H9 (cell line): ENCODE measurements at regions not wholly inside any gene's neighbourhood (a gene's known extent, or its start where the extent isn't known, plus 50 kb on each side); places are given as distances from the start of the nearest gene placed in this dataset.

ENCODE experiments used
- DNase-seq: peaks from one replicate; pipeline ENCODE4 v3.0.0-alpha.2; 2017
- H2AFZ ChIP-seq: one replicate; pipeline ENCODE4 v1.6.1; 2013; ENCODE audit warnings: mild to moderate bottlenecking, low read length, control low read depth, moderate library complexity
- H2AK5ac ChIP-seq: 2 replicates; pipeline ENCODE4 v1.6.1; 2013; ENCODE audit warnings: low read length, control low read depth, mixed read lengths; ENCODE audit not compliant: insufficient read length
- H2BK120ac ChIP-seq: one replicate; pipeline ENCODE4 v1.6.1; 2013; ENCODE audit warnings: low read depth, mild to moderate bottlenecking, low read length, control low read depth, inconsistent platforms; ENCODE audit not compliant: poor library complexity, severe bottlenecking
- H2BK12ac ChIP-seq: 2 replicates; pipeline ENCODE4 v1.6.1; 2013; ENCODE audit warnings: low read length, control low read depth, mixed read lengths, low read depth; ENCODE audit not compliant: insufficient read length
- H2BK15ac ChIP-seq: 2 replicates; pipeline ENCODE4 v1.6.1; 2013; ENCODE audit warnings: low read depth, low read length, control low read depth
- H2BK20ac ChIP-seq: one replicate; pipeline ENCODE4 v1.6.1; 2013; ENCODE audit warnings: low read depth, mild to moderate bottlenecking, low read length, control low read depth, inconsistent platforms; ENCODE audit not compliant: poor library complexity, severe bottlenecking
- H2BK5ac ChIP-seq: 2 replicates; pipeline ENCODE4 v1.6.1; 2013; ENCODE audit warnings: low read length, control low read depth, mixed read lengths; ENCODE audit not compliant: insufficient read length
- H3K14ac ChIP-seq: 2 replicates; pipeline ENCODE4 v1.6.1; 2013; ENCODE audit warnings: low read length, control low read depth; ENCODE audit not compliant: insufficient read depth
- H3K18ac ChIP-seq: 2 replicates; pipeline ENCODE4 v1.6.1; 2013; ENCODE audit warnings: low read depth, mild to moderate bottlenecking, mixed read lengths, low read length, control low read depth; ENCODE audit not compliant: insufficient read length
- H3K23ac ChIP-seq: 2 replicates; pipeline ENCODE4 v1.6.1; 2013; ENCODE audit warnings: low read length, control low read depth, mixed read lengths, low read depth; ENCODE audit not compliant: insufficient read length
- H3K23me2 ChIP-seq: 2 replicates; pipeline ENCODE4 v1.6.1; 2013; ENCODE audit warnings: low read depth, mild to moderate bottlenecking, mixed read lengths, low read length, control low read depth; ENCODE audit not compliant: insufficient read length, poor library complexity, severe bottlenecking
- H3K27ac ChIP-seq: 2 replicates; pipeline ENCODE4 v1.5.1; 2013; ENCODE audit warnings: low read length, control low read depth, mixed read lengths, low read depth; ENCODE audit not compliant: insufficient read length
- H3K27me3 ChIP-seq: 2 replicates; pipeline ENCODE4 v1.6.1; 2013; ENCODE audit warnings: low read length, control low read depth, inconsistent platforms; ENCODE audit not compliant: insufficient read depth
- H3K4ac ChIP-seq: 2 replicates; pipeline ENCODE4 v1.6.1; 2013; ENCODE audit warnings: low read depth, mild to moderate bottlenecking, control low read depth, inconsistent platforms, low read length, moderate library complexity
- H3K4me1 ChIP-seq: 2 replicates; pipeline ENCODE4 v1.6.1; 2013; ENCODE audit warnings: low read length, control low read depth, inconsistent platforms; ENCODE audit not compliant: insufficient read depth
- H3K4me2 ChIP-seq: 2 replicates; pipeline ENCODE4 v1.6.1; 2013; ENCODE audit warnings: low read length, control low read depth, mixed read lengths; ENCODE audit not compliant: insufficient read length, insufficient read depth
- H3K56ac ChIP-seq: 2 replicates; pipeline ENCODE4 v1.6.1; 2013; ENCODE audit warnings: low read depth, mild to moderate bottlenecking, mixed read lengths, low read length, control low read depth; ENCODE audit not compliant: insufficient read length
- H3K79me1 ChIP-seq: 2 replicates; pipeline ENCODE4 v1.6.1; 2013; ENCODE audit warnings: low read depth, mild to moderate bottlenecking, moderate library complexity, low read length, control low read depth, inconsistent platforms; ENCODE audit not compliant: insufficient read depth, poor library complexity, severe bottlenecking
- H3K79me2 ChIP-seq: 2 replicates; pipeline ENCODE4 v1.6.1; 2013; ENCODE audit warnings: low read length, control low read depth, inconsistent platforms; ENCODE audit not compliant: insufficient read depth
- H3K9ac ChIP-seq: 2 replicates; pipeline ENCODE4 v1.6.1; 2013; ENCODE audit warnings: low read length, control low read depth, mixed read lengths; ENCODE audit not compliant: insufficient read length; ENCODE audit errors: extremely low read depth
- H3K9me3 ChIP-seq: one replicate; pipeline ENCODE4 v1.6.1; 2013; ENCODE audit warnings: low read depth, low read length, inconsistent platforms; ENCODE audit not compliant: control insufficient read depth
- H3T11ph ChIP-seq: one replicate; pipeline ENCODE4 v1.6.1; 2013; ENCODE audit warnings: mild to moderate bottlenecking, low read length, control low read depth, inconsistent platforms
- H4K20me1 ChIP-seq: one replicate; pipeline ENCODE4 v1.6.1; 2013; ENCODE audit not compliant: control insufficient read depth, insufficient read length, insufficient read depth
- H4K5ac ChIP-seq: 2 replicates; pipeline ENCODE4 v1.6.1; 2013; ENCODE audit warnings: low read depth, mild to moderate bottlenecking, mixed read lengths, low read length, control low read depth; ENCODE audit not compliant: insufficient read length
- H4K8ac ChIP-seq: replicated peaks from 2 replicates; pipeline ENCODE4 v1.6.1; 2013; ENCODE audit warnings: low read length, control low read depth, mixed read lengths, low read depth; ENCODE audit not compliant: insufficient read length
- H4K91ac ChIP-seq: 2 replicates; pipeline ENCODE4 v1.6.1; 2013; ENCODE audit warnings: low read depth, mild to moderate bottlenecking, moderate library complexity, mixed read lengths, low read length, control low read depth; ENCODE audit not compliant: insufficient read length
- H3K27ac Mint-ChIP-seq, 3 experiments: 2 replicates in 2 of 3; 3 replicates in 1 of 3; pipeline ENCODE4 v1.8.0; 2020 to 2021; ENCODE audit warnings: mixed read lengths in 3 of 3, mild to moderate bottlenecking in 1 of 3, moderate library complexity in 1 of 3
- H3K27me3 Mint-ChIP-seq: 2 replicates; pipeline ENCODE4 v1.8.0; 2021; ENCODE audit warnings: low read depth, mild to moderate bottlenecking, moderate library complexity, mixed read lengths
- H3K36me3 Mint-ChIP-seq, 3 experiments: 2 replicates in 2 of 3; 3 replicates in 1 of 3; pipeline ENCODE4 v1.8.0; 2020 to 2021; ENCODE audit warnings: low read depth in 3 of 3, mixed read lengths in 3 of 3; ENCODE audit not compliant: insufficient read depth in 1 of 3
- H3K4me1 Mint-ChIP-seq, 2 experiments: 2 replicates each; pipeline ENCODE4 v1.8.0; 2020; ENCODE audit warnings: mixed read lengths in 2 of 2
- H3K4me3 Mint-ChIP-seq, 2 experiments: 2 replicates in 1 of 2; 3 replicates in 1 of 2; pipeline ENCODE4 v1.8.0; 2020 to 2021; ENCODE audit warnings: mild to moderate bottlenecking in 2 of 2, mixed read lengths in 2 of 2, moderate library complexity in 1 of 2
- H3K9me3 Mint-ChIP-seq, 2 experiments: 2 replicates in 1 of 2; 3 replicates in 1 of 2; pipeline ENCODE4 v1.8.0; 2020; ENCODE audit warnings: mild to moderate bottlenecking in 2 of 2, mixed read lengths in 2 of 2, moderate library complexity in 1 of 2
- CTCF ChIP-seq: fragments of 200-600 bp; sonication (generic); conservative IDR thresholded peaks from 3 replicates; pipeline ENCODE4 v1.8.0; 2021; ENCODE audit warnings: antibody characterized with exemption, mild to moderate bottlenecking
- WGBS: extraction: QIAGEN DNeasy Blood & Tissue Kit; methylation state at CpG from one replicate; pipeline ENCODE4 v1.1.7; 2013; ENCODE audit warnings: missing lambda C conversion rate, low lambda C conversion rate, mixed read lengths; ENCODE audit not compliant: insufficient read length; ENCODE audit errors: extremely low coverage; 5-methylcytosine and 5-hydroxymethylcytosine counted together

GRCh38 chr9:1173993-1174392 lies 123.8 kb downstream of the DMRT2 start:
- Histone ChIP-seq H3K4ac (no peak overlapping the region), H2BK20ac (no peak overlapping the region), H3K9me3 (peaks cover 9% of the 10 kb centered on the region), H3K4me1 (no peaks in the 10 kb centered on the region), H3K27me3 (no peaks in the 10 kb centered on the region), H2BK12ac (no peak overlapping the region), H3K27ac (no peak overlapping the region), H4K91ac (no peak overlapping the region), H4K20me1 (no peaks in the 10 kb centered on the region), H3K18ac (no peak overlapping the region), H2BK5ac (no peak overlapping the region), H3K23ac (no peak overlapping the region), H3K9ac (no peak overlapping the region), H4K5ac (no peak overlapping the region), H3T11ph (no peak overlapping the region), H3K23me2 (no peaks in the 10 kb centered on the region), H3K14ac (no peak overlapping the region), H2BK15ac (no peak overlapping the region), H3K56ac (no peak overlapping the region), H3K4me2 (no peak overlapping the region), H3K79me1 (no peaks in the 10 kb centered on the region), H2AFZ (no peak overlapping the region), H2AK5ac (no peak overlapping the region), H3K79me2 (no peaks in the 10 kb centered on the region), H4K8ac (no peak overlapping the region), H2BK120ac (no peak overlapping the region)
- Mint-ChIP-seq H3K27me3 (peaks cover 3% of the 10 kb centered on the region), H3K27ac (no peak overlapping the region), H3K4me1 (0 out of 4 replicates have a peak, but pooled peaks cover 0 to 3% of the 10 kb centered on the region in 2 experiments), H3K36me3 (no peaks in the 10 kb centered on the region; a peak in 3 of 7 replicates), H3K9me3 (peaks cover 8 to 36% of the 10 kb centered on the region in 2 experiments; a peak in 4 of 5 replicates), H3K4me3 (no peak overlapping the region)
- whole genome bisulfite sequencing = no CpG with 5 or more reads among the region's 6 CpGs
- no peak for DNase-seq
- TF ChIP-seq CTCF = no peak
